GM23248 (cell line): ENCODE measurements at regions not wholly inside any gene's neighbourhood (a gene's known extent, or its start where the extent isn't known, plus 50 kb on each side); places are given as distances from the start of the nearest gene placed in this dataset.

Experiments
- EZH2 ChIP-seq: fragments of 200-600 bp; sonication (generic); IDR thresholded peaks from 2 replicates; pipeline ENCODE4 v1.6.1; 2018; ENCODE audit warnings: antibody characterized with exemption, mild to moderate bottlenecking; ENCODE audit not compliant: insufficient read depth, poor library complexity, severe bottlenecking
- EZH2phosphoT487 ChIP-seq: fragments of 200-600 bp; sonication (generic); IDR thresholded peaks from 2 replicates; pipeline ENCODE4 v1.6.1; 2018; ENCODE audit warnings: antibody characterized with exemption, moderate library complexity, mild to moderate bottlenecking, low read depth; ENCODE audit not compliant: insufficient read depth

DNA sequence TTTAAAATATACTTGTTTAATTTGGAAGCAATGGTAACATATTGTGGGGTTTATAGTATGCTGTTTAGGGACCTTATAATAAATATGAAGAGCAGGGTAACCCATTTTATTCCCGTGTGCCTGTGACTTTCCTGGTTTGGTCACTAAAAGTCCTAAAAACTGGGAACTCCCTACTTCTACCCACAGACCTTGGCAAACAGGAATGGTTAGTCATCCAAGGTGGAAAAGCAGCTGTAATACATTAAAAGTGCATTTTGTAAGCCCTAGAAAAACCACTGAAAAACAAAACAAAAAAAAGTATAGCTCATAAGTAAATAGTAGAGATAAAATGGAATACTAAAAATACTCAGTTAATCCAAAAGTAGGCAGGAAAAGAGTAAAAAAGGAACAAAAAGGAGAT lies 538.9 kb downstream of the LMO4 start:
- TF ChIP-seq EZH2 (no peak), EZH2phosphoT487 (no peak)
